ENCODE measurements at regions not wholly inside any gene's neighbourhood (a gene's known extent, or its start where the extent isn't known, plus 50 kb on each side); places are given as distances from the start of the nearest gene placed in this dataset.

GRCh38 chr16:49010879-49011278, 270.8 kb downstream of the CBLN1 start:
- DNase-seq (no peak), FAIRE-seq (no peak)
- Histone ChIP-seq H3K4me1 (ENCODE audit: control insufficient read depth in 2 of 3, insufficient read depth in 2 of 3, low read depth in 1 of 3, low read length in 3 of 3) (no peaks in the 10 kb centered on the region), H3K4me3 (ENCODE audit: low read length in 3 of 3) (no peak overlapping the region), H3K9ac (ENCODE audit: low read length in 3 of 3) (no peak overlapping the region), H3K27ac (ENCODE audit: low read depth in 2 of 2, low read length in 2 of 2) (no peak overlapping the region), H3K27me3 (ENCODE audit: control insufficient read depth, insufficient read depth, low read length) (no peaks in the 10 kb centered on the region), H3K9me3 (ENCODE audit: control insufficient read depth in 2 of 3, insufficient read depth in 1 of 3, low read length in 3 of 3) (peaks cover 0 to 1% (median 0%) of the 10 kb centered on the region in 3 donors), H3K36me3 (ENCODE audit: control insufficient read depth in 2 of 3, insufficient read depth in 3 of 3, low read length in 3 of 3) (no peaks in the 10 kb centered on the region)
- intact Hi-C loops (cut with DNase I) = no loop called here
- TF ChIP-seq CTCF (IDR thresholded peaks at IDR 0.05; ENCODE audit: borderline replicate concordance, extremely low read depth, insufficient read depth) = no peak

GRCh38 chr16:49010396-49010795, 271.2 kb downstream of the CBLN1 start:
- no peak overlapping the region for H3K27ac ChIP-seq (ENCODE audit: low read depth in 2 of 2, low read length in 2 of 2)
- H3K4me3 ChIP-seq (ENCODE audit: low read length in 3 of 3) = no peak overlapping the region
- TF ChIP-seq CTCF (IDR thresholded peaks at IDR 0.05; ENCODE audit: borderline replicate concordance, extremely low read depth, insufficient read depth) = no peak
- DNase-seq (peak in 1 of 5 donors; percentile 25), FAIRE-seq (no peak)
- no peaks in the 10 kb centered on the region for H3K27me3 ChIP-seq (ENCODE audit: control insufficient read depth, insufficient read depth, low read length)
- H3K4me1 ChIP-seq (ENCODE audit: control insufficient read depth in 2 of 3, insufficient read depth in 2 of 3, low read depth in 1 of 3, low read length in 3 of 3) = no peaks in the 10 kb centered on the region
- intact Hi-C loops (cut with DNase I) = no loop called here
- no peak overlapping the region for H3K9ac ChIP-seq (ENCODE audit: low read length in 3 of 3)
- H3K9me3 ChIP-seq (ENCODE audit: control insufficient read depth in 2 of 3, insufficient read depth in 1 of 3, low read length in 3 of 3) = no peaks in the 10 kb centered on the region
- H3K36me3 ChIP-seq (ENCODE audit: control insufficient read depth in 2 of 3, insufficient read depth in 3 of 3, low read length in 3 of 3) = no peaks in the 10 kb centered on the region

GRCh38 chr16:49009204-49009603, 272.4 kb downstream of the CBLN1 start:
- intact Hi-C loops (cut with DNase I) = no loop called here
- FAIRE-seq (no peak), DNase-seq (peak in 1 of 5 donors; percentile 5)
- no peak overlapping the region for H3K27ac ChIP-seq (ENCODE audit: low read depth in 2 of 2, low read length in 2 of 2)
- no peaks in the 10 kb centered on the region for H3K27me3 ChIP-seq (ENCODE audit: control insufficient read depth, insufficient read depth, low read length)
- H3K36me3 ChIP-seq (ENCODE audit: control insufficient read depth in 2 of 3, insufficient read depth in 3 of 3, low read length in 3 of 3) = no peaks in the 10 kb centered on the region
- no peak overlapping the region for H3K9ac ChIP-seq (ENCODE audit: low read length in 3 of 3)
- no peaks in the 10 kb centered on the region for H3K4me1 ChIP-seq (ENCODE audit: control insufficient read depth in 2 of 3, insufficient read depth in 2 of 3, low read depth in 1 of 3, low read length in 3 of 3)
- no peaks in the 10 kb centered on the region for H3K9me3 ChIP-seq (ENCODE audit: control insufficient read depth in 2 of 3, insufficient read depth in 1 of 3, low read length in 3 of 3)
- no peak for TF ChIP-seq CTCF (IDR thresholded peaks at IDR 0.05; ENCODE audit: borderline replicate concordance, extremely low read depth, insufficient read depth)
- no peak overlapping the region for H3K4me3 ChIP-seq (ENCODE audit: low read length in 3 of 3)

- H3K9ac ChIP-seq (ENCODE audit: low read length in 3 of 3) = no peak overlapping the region
- no peaks in the 10 kb centered on the region for H3K36me3 ChIP-seq (ENCODE audit: control insufficient read depth in 2 of 3, insufficient read depth in 3 of 3, low read length in 3 of 3)
- no peaks in the 10 kb centered on the region for H3K27me3 ChIP-seq (ENCODE audit: control insufficient read depth, insufficient read depth, low read length)
- TF ChIP-seq CTCF (IDR thresholded peaks at IDR 0.05; ENCODE audit: borderline replicate concordance, extremely low read depth, insufficient read depth) = no peak
- no peaks in the 10 kb centered on the region for H3K4me1 ChIP-seq (ENCODE audit: control insufficient read depth in 2 of 3, insufficient read depth in 2 of 3, low read depth in 1 of 3, low read length in 3 of 3)
- intact Hi-C loops (cut with DNase I) = no loop called here
- no peaks in the 10 kb centered on the region for H3K9me3 ChIP-seq (ENCODE audit: control insufficient read depth in 2 of 3, insufficient read depth in 1 of 3, low read length in 3 of 3)
- DNase-seq (no peak), FAIRE-seq (no peak)
- H3K27ac ChIP-seq (ENCODE audit: low read depth in 2 of 2, low read length in 2 of 2) = no peak overlapping the region
- no peak overlapping the region for H3K4me3 ChIP-seq (ENCODE audit: low read length in 3 of 3)
Measured at GRCh38 chr16:49003992-49004391, 277.6 kb downstream of the CBLN1 start.
